K562 (cell line): ENCODE measurements at regions not wholly inside any gene's neighbourhood (a gene's known extent, or its start where the extent isn't known, plus 50 kb on each side); places are given as distances from the start of the nearest gene placed in this dataset.

Experiments used
- ATAC-seq: fragments of 200-7000 bp; cut with Tn5 transposase; 3 replicates; pipeline ENCODE4 v1.9.1; 2020; ENCODE audit warnings: moderate library complexity
- BruUV-seq: library from RNA; stranded (reverse); fragments of 400-500 nt; replicated peaks from 2 replicates; lab custom pipeline; 2021; lab: Mats Ljungman, UMichigan
- CTCF ChIA-PET: fragments of 300-600 bp; formaldehyde crosslinking; extraction: SDS; loops from one replicate; lab custom pipeline; 2021; ENCODE audit warnings: low intra/inter-chr PET ratio; lab: Yijun Ruan, JAX
- POLR2A ChIA-PET: fragments of 300-600, 350-650 bp; sonication (Branson Sonifier 250); formaldehyde crosslinking; extraction: SDS; loops from one replicate; lab custom pipeline; 2021; ENCODE audit warnings: antibody characterized with exemption, inconsistent platforms; lab: Yijun Ruan, JAX
- DNase-seq, 4 experiments: peaks; one replicate each; pipeline versions ENCODE4 v3.0.0 to v3.0.0-alpha.2; 2011 to 2018; ENCODE audit warnings: low spot score in 3 of 4, mixed read lengths in 3 of 4; ENCODE audit errors: extremely low read depth in 1 of 4
- FAIRE-seq: peaks from 2 replicates; lab custom pipeline; 2011; peaks lifted over from hg19 to GRCh38; lab: Jason Lieb, UNC
- H2AFZ ChIP-seq: 2 replicates; pipeline ENCODE4 v1.6.0; 2011; ENCODE audit warnings: low read depth, low read length, control low read depth, inconsistent platforms
- H3K27ac ChIP-seq: fragments of 200-600 bp; 3 replicates; pipeline ENCODE4 v1.8.0; 2011; ENCODE audit warnings: low read depth, mild to moderate bottlenecking, control low read depth, inconsistent platforms, low read length, moderate library complexity, mixed read lengths; ENCODE audit errors: extremely low read depth
- H3K27me3 ChIP-seq, 2 experiments: fragments of 300-600 bp in 1 of 2; 2 replicates in 1 of 2; 3 replicates in 1 of 2; pipeline versions ENCODE4 v1.6.0 to v1.8.0; 2011; ENCODE audit warnings: inconsistent platforms in 2 of 2, low read length in 2 of 2, mild to moderate bottlenecking in 1 of 2, mixed read lengths in 1 of 2, moderate library complexity in 1 of 2; ENCODE audit not compliant: control insufficient read depth in 2 of 2, insufficient read depth in 2 of 2
- H3K36me3 ChIP-seq: fragments of 300-600 bp; 3 replicates; pipeline ENCODE4 v1.8.0; 2011; ENCODE audit warnings: mild to moderate bottlenecking, low read length, inconsistent platforms; ENCODE audit not compliant: control insufficient read depth, insufficient read depth
- H3K4me1 ChIP-seq, 2 experiments: fragments of 200-600 bp in 1 of 2; replicated peaks in 1 of 2; 2 replicates in 1 of 2; 3 replicates in 1 of 2; pipeline versions ENCODE4 v1.5.1 to v1.8.0; 2011; ENCODE audit warnings: inconsistent platforms in 2 of 2, low read length in 2 of 2, mild to moderate bottlenecking in 1 of 2, mixed read lengths in 1 of 2, moderate library complexity in 1 of 2; ENCODE audit not compliant: control insufficient read depth in 2 of 2, insufficient read depth in 2 of 2
- H3K4me2 ChIP-seq: 2 replicates; pipeline ENCODE4 v1.6.1; 2011; ENCODE audit warnings: low read length, control low read depth, inconsistent platforms, mixed read lengths; ENCODE audit not compliant: insufficient read depth
- H3K4me3 ChIP-seq: fragments of 200-600 bp; sonication (generic), shearing (Covaris generic); 2 replicates; pipeline ENCODE4 v1.5.1; 2016; ENCODE audit warnings: control low read depth, inconsistent platforms
- H3K79me2 ChIP-seq: fragments of 200-600 bp; 3 replicates; pipeline ENCODE4 v1.8.0; 2011; ENCODE audit warnings: low read length, inconsistent platforms; ENCODE audit not compliant: control insufficient read depth, insufficient read depth
- H3K9ac ChIP-seq, 2 experiments: 2 replicates each; pipeline versions ENCODE4 v1.6.0 to v1.6.1; 2011; ENCODE audit warnings: low read depth in 2 of 2, low read length in 2 of 2, control low read depth in 1 of 2, inconsistent platforms in 1 of 2, mild to moderate bottlenecking in 1 of 2, mixed read lengths in 1 of 2; ENCODE audit not compliant: insufficient read depth in 1 of 2
- H3K9me1 ChIP-seq: one replicate; pipeline ENCODE4 v1.6.0; 2011; ENCODE audit warnings: inconsistent platforms, mild to moderate bottlenecking, low read length, moderate library complexity; ENCODE audit not compliant: control insufficient read depth, insufficient read depth
- H3K9me3 ChIP-seq: replicated peaks from 2 replicates; pipeline ENCODE4 v1.5.1; 2011; ENCODE audit warnings: low read depth, low read length, inconsistent platforms; ENCODE audit not compliant: control insufficient read depth, insufficient read depth
- H4K20me1 ChIP-seq: replicated peaks from 2 replicates; pipeline ENCODE4 v1.6.1; 2011; ENCODE audit warnings: low read length, inconsistent platforms, mixed read lengths; ENCODE audit not compliant: control insufficient read depth, insufficient read depth
- ARID4B ChIP-seq: sonication (generic); formaldehyde crosslinking; IDR thresholded peaks from 2 replicates; pipeline ENCODE4 v1.8.0; 2022; ENCODE audit warnings: mild to moderate bottlenecking, missing genetic modification reagents
- CBX1 ChIP-seq: sonication (generic); IDR thresholded peaks from 2 replicates; pipeline ENCODE4 v1.6.1; 2016; ENCODE audit warnings: antibody characterized with exemption, low read depth, mild to moderate bottlenecking
- CEBPG ChIP-seq, 3 experiments: fragments of 200-800 bp in 1 of 3; sonication (Bioruptor generic) in 1 of 3; sonication (generic) in 1 of 3; formaldehyde crosslinking in 1 of 3; IDR thresholded peaks in 2 of 3; conservative IDR thresholded peaks in 1 of 3; 2 replicates each; pipeline versions ENCODE4 v1.6.1 to v1.8.0; 2016 to 2022; ENCODE audit warnings: missing compliant biosample characterization in 2 of 3, missing genetic modification characterization in 2 of 3, mild to moderate bottlenecking in 1 of 3, missing genetic modification reagents in 1 of 3
- CXXC5 ChIP-seq: fragments of 250-450 bp; sonication (Bioruptor Pico); IDR thresholded peaks from 2 replicates; pipeline ENCODE4 v1.8.0; 2022; ENCODE audit warnings: inconsistent platforms, mild to moderate bottlenecking, moderate library complexity
- ETV1 ChIP-seq: fragments of 450-650 bp; conservative IDR thresholded peaks from 2 replicates; pipeline ENCODE4 v1.6.1; 2016; ENCODE audit warnings: missing genetic modification characterization, control low read depth, low read depth, missing compliant biosample characterization
- NBN ChIP-seq: fragments of 450-650 bp; IDR thresholded peaks from 2 replicates; pipeline ENCODE4 v1.6.1; 2016; ENCODE audit warnings: low read depth, mild to moderate bottlenecking
- NFRKB ChIP-seq: fragments of 450-650 bp; IDR thresholded peaks from 2 replicates; pipeline ENCODE4 v1.6.1; 2016; ENCODE audit warnings: low read depth
- NRF1 ChIP-seq, 2 experiments: fragments of 450-650 bp; IDR thresholded peaks in 1 of 2; conservative IDR thresholded peaks in 1 of 2; 2 replicates each; pipeline ENCODE4 v1.6.1; 2014; ENCODE audit warnings: mild to moderate bottlenecking in 2 of 2
- RBM39 ChIP-seq: fragments of 200-400 bp; formaldehyde crosslinking; optimal IDR thresholded peaks from 2 replicates; pipeline ENCODE3; 2018; ENCODE audit warnings: low read depth, low read length
- STAT5A ChIP-seq: IDR thresholded peaks from 2 replicates; pipeline ENCODE4 v1.6.1; 2012; ENCODE audit warnings: low read length, inconsistent platforms, borderline replicate concordance
- TFAP4 ChIP-seq: sonication (generic); formaldehyde crosslinking; IDR thresholded peaks from 2 replicates; pipeline ENCODE4 v1.8.0; 2022; ENCODE audit warnings: missing genetic modification reagents, mild to moderate bottlenecking, moderate library complexity, borderline replicate concordance
- ZBTB2 ChIP-seq: fragments of 450-650 bp; IDR thresholded peaks from 2 replicates; pipeline ENCODE4 v1.6.1; 2016; ENCODE audit warnings: antibody characterized with exemption
- ZBTB34 ChIP-seq: fragments of 250-450 bp; sonication (Bioruptor Pico); IDR thresholded peaks from 2 replicates; pipeline ENCODE4 v1.8.0; 2021; ENCODE audit warnings: mild to moderate bottlenecking, moderate library complexity
- ZC3H8 ChIP-seq: fragments of 450-650 bp; IDR thresholded peaks from 2 replicates; pipeline ENCODE4 v1.6.1; 2017
- WGBS: fragments of 100-300 bp; shearing (Covaris generic); methylation state at CpG from one replicate; pipeline ENCODE4 v1.1.6; 2016; ENCODE audit warnings: low coverage, mixed read lengths; ENCODE audit not compliant: insufficient coverage; ENCODE audit errors: missing lambda C conversion rate; 5-methylcytosine and 5-hydroxymethylcytosine counted together
- in situ Hi-C: fragments of 300-500 bp; cut with MboI; formaldehyde crosslinking; loops from 4 replicates; pipeline ENCODE4 v1.15.0; 2018; ENCODE audit warnings: inconsistent platforms, mixed read lengths
- intact Hi-C: fragments of 100-400 bp; cut with micrococcal nuclease; formaldehyde crosslinking; loops from 2 replicates; pipeline ENCODE4 v1.14.2; 2022

GRCh38 chrX:9342561-9343051 lies 122.3 kb upstream of the TBL1X start:
- ChIA-PET CTCF (no interaction called here), POLR2A (interaction anchor here (0.6 kb wide), 2 partner anchors 120 to 144 kb away, joined by 3 read pairs; no protein-coding TSS in a partner anchor)
- TF ChIP-seq NRF1 (conservative IDR thresholded peaks at IDR 0.05 in 1 of 2, IDR thresholded peaks at IDR 0.05 in 1 of 2) = peak; percentile 46; a peak in 3 of 4 replicates
- peak; percentile 63; the same call in 1 of the 2 replicates for TF ChIP-seq TFAP4
- no peak for TF ChIP-seq STAT5A
- no peak for TF ChIP-seq CEBPG (CRISPR knock-in tag; IDR thresholded peaks at IDR 0.05)
- TF ChIP-seq CEBPG (tag; conservative IDR thresholded peaks at IDR 0.05 in 1 of 2, IDR thresholded peaks at IDR 0.05 in 1 of 2) = no peak
- peak; percentile 60; the same call in 1 of the 2 replicates for TF ChIP-seq NBN
- TF ChIP-seq ARID4B (CRISPR knock-in tag) = no peak
- peak; percentile 51 for TF ChIP-seq CXXC5 (CRISPR knock-in tag)
- peak; percentile 74; the same call in 1 of the 2 replicates for TF ChIP-seq NFRKB
- TF ChIP-seq RBM39 = no peak
- TF ChIP-seq ZC3H8 = no peak
- TF ChIP-seq CBX1 = no peak
- TF ChIP-seq ZBTB34 (CRISPR knock-in tag) = no peak
- no peak for TF ChIP-seq ZBTB2
- no peak for TF ChIP-seq ETV1 (tag)

More at GRCh38 chrX:9342561-9343051, 122.3 kb upstream of the TBL1X start:
- in situ Hi-C loops = no loop called here
- ATAC-seq (peak; percentile 94), DNase-seq (peak; percentile 89 to 93 (median 90)), FAIRE-seq (peak; percentile 79)
- Histone ChIP-seq H3K4me3 (peak overlapping the region; percentile 56), H3K27ac (peak overlapping the region; percentile 86), H3K4me1 (peaks cover 11 to 26% of the 10 kb centered on the region in 2 experiments), H3K27me3 (no peaks in the 10 kb centered on the region), H3K4me2 (peak overlapping the region; percentile 84), H3K9ac (peak overlapping the region; percentile 78 to 90), H3K79me2 (no peaks in the 10 kb centered on the region), H3K9me3 (no peaks in the 10 kb centered on the region), H2AFZ (peak overlapping the region; percentile 96), H3K36me3 (no peaks in the 10 kb centered on the region), H4K20me1 (no peaks in the 10 kb centered on the region), H3K9me1 (no peaks in the 10 kb centered on the region)
- intact Hi-C loops = loop anchor here (1.0 kb wide), 2 partner anchors 10 to 121 kb away; no protein-coding TSS in a partner anchor
- 2% methylated on average over 11 of the region's 25 CpGs for WGBS
- BruUV-seq = no TSS peak
